ENCODE measurements at regions not wholly inside any gene's neighbourhood (a gene's known extent, or its start where the extent isn't known, plus 50 kb on each side); places are given as distances from the start of the nearest gene placed in this dataset.

- DNase-seq: no peak
Measured at GRCh38 chr5:38099205-38100168, 158.9 kb upstream of the EGFLAM start.

- DNase-seq: no peak
Measured at GRCh38 chr5:38094889-38095288, 163.5 kb upstream of the EGFLAM start.

DNA sequence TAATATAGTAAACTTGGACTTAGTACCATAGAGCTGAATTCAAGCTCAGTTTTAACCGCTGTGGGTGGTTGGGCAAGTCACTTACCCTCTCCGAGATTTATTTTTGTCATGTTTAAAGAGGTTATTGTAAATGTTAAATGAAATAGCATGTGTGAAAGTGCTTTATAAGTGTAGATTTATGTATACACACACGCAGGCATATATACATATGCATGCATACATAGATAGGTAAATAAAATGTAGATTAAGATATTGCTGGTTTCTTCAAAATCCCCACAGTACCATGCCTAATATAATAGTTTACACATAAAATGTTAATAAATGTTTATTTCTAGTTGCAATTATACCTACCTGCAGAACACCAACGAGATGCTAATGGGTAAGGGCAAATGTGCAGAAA is 164.5 kb upstream of the EGFLAM start:
- no peak for DNase-seq

- no peak for DNase-seq
Measured at GRCh38 chr5:38086777-38087176, 171.6 kb upstream of the EGFLAM start.

DNA sequence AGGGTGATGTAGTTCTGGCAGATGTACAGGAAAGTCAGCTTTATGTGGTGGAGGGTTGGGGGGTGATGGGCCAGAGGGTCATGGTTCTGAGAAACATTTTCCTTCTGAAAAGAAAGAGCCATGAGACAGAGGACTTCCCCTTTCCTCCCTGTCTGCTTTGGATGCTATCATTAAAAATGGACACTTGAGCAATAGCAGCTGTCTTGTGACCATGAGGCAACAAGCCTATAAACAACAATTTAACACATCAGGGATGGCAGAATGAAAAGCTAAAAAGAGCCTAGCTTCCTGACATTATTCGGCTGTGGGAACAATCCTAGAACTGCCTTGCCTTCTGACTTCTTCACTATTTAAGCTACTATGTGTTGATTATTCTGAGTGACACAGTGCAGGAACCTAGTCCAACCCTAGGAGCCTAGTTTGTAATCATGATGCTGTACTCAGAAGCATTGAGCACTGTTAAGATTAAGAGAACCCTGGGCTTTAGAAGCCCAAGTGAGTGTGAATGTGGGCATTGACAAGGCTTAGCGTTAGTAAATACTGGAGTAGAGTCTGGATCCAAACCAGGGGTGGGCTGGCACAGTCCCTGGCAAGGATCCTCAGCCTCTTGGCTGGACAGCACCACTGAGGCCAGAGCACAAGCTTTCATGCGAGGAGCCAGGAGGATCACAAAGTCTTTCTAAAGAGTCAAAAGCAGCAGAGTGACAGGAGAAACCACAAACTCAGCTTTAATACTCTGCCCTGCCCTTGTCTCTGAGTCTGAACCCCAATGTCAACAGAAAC is 178.5 kb upstream of the EGFLAM start:
- DNase-seq: no peak

GRCh38 chr5:38078161-38078560 is 180.2 kb upstream of the EGFLAM start:
- DNase-seq: no peak

DNA sequence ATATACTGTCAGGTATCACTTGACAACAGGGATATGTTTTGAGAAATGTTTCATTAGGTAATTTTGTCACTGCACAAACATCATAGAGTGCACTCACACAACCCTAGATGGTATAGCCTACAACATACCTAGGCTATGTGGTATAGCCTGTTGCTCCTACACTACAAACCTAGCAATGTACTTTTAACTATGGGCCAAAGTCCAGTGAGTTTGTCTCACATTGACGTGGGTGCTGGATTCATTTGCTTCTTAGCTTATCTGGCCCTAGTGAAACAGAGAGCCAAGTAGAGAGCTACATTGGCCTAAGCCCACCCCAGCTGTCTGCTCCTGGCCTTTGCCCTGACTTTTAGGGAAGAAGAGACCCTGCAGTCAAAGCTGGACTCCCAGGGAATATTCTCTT is 180.7 kb upstream of the EGFLAM start:
- DNase-seq: no peak

DNA sequence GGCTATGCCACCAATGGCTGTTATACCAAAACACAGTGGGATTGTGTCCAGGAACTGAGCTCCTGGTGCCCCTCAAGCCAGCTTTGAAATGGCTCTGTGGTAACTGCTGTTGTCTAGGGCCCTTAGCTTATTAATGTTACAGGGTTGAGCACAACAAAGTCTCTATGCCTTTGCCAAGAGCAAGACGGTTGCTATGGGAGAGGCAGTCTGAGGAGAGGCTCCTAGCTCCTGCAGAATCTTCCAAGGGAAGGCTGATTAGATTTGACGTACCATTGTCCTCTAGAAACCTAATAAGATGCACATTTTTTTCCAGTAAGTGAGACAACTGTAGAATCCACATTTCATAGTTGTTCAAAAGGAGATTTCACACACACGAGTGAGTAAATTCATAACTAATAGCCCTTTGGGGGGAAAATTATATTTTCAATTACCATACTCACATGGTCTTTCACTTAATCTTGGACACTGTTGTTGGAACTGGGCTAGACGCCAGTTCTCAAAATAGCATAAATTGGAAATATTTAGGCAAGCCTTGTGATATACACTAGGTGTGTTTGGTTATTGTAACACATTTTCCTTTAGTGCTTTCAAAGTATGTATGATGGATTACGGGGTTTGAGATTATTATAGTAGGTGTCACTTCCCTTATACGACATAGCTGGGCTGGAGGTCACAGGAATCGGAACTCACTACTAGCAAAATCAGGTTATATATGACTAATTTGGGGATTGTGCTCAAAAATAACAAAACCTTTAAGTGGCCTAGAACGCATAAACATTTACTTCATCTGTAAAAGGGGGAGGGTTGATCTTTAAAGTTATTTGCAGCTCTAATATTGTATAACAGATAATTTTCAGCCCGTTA is 186.3 kb upstream of the EGFLAM start:
- no peak for DNase-seq

DNA sequence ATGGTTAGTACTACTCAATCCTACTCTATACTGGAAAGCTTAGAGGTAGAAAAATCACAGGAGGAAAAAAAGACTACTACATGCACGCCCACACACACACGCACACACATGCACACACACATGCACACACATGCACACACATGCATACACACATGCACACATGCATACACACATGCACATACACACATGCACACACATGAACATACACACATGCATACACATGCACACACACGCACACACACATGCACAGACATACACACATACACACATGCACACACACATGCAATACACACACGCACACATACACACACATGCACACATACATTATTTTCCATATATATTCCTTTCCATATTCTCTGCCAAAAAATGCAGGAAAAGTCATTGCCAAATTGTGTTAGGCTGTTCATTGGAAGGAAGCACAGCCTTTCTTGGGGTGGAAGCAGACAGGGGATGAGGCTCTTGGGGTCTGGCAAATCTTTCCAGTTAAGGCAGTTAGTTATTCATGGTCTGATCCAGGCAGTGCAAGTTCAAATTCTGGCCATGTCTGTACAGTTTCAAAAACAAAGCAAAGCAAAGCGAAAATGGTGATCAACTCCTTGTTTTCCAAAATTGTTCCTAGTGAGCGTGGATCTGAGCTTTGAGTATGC is 187.9 kb upstream of the EGFLAM start:
- no peak for DNase-seq

GRCh38 chr5:38069360-38069759 is 189.0 kb upstream of the EGFLAM start:
- no peak for DNase-seq

DNA sequence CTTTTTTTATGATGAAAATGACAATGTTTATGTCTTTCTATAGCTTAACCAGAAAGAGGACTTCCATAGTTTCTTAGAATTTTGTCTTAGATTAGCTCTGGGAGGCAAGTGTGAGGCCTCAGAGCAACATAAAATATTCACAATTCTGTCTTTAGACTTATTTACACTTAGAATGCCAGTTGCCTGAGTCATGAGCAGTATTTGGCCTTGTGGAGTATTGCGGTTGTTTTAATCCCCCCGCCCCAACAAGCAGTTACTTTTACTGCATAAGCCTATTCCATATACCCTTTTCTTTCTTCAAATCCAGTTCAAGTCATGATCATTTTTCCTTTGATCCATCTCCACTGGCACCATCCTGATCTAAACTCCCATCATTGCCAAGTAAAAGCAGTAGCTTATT is 198.0 kb upstream of the EGFLAM start:
- no peak for DNase-seq

- no peak for DNase-seq
Measured at GRCh38 chr5:38059876-38060275, 198.5 kb upstream of the EGFLAM start.

- DNase-seq: no peak
Measured at GRCh38 chr5:38051711-38052511, 206.4 kb upstream of the EGFLAM start.

DNA sequence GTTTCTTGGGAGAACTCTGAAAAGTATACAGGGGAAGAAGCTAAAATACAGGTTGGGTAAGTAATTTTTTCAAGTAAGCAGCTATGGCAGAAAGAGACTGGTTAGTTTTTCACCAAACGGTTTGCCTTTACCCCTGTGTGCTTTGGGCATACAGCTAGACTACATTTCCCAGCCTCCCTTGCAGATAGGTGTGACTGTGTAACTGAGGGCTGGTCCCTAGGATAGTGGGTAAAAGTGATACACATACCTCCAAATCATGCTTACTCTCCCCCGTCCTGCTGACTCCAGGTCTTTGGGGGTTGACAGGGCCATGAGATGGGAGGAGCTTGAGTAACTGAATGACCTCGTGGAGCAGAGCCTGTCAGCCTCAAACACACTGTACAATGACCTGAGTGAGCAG is 208.6 kb upstream of the GDNF start:
- no peak for DNase-seq

GRCh38 chr5:38046103-38046502 is 206.3 kb upstream of the GDNF start:
- no peak for DNase-seq

DNA sequence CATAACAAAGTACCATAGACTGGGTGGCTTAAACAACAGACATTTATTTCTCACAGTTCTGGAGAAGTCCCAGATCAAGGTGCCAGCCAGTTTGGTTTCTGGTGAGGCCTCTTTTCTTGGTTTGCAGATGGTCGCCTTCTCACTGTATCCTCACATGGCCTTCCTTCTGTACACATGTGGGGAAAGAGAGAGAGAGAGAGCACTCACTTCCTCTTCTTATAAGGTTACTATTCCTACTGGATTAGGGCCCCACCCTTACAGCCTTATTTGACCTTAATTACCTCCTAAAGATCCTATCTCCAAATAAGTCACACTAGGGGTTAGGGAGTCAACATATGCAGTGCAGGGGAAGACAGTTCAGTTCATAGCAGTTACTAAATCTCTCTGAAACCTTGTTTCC is 205.6 kb upstream of the GDNF start:
- DNase-seq: no peak

GRCh38 chr5:38039826-38040225 is 200.0 kb upstream of the GDNF start:
- DNase-seq: no peak

DNA sequence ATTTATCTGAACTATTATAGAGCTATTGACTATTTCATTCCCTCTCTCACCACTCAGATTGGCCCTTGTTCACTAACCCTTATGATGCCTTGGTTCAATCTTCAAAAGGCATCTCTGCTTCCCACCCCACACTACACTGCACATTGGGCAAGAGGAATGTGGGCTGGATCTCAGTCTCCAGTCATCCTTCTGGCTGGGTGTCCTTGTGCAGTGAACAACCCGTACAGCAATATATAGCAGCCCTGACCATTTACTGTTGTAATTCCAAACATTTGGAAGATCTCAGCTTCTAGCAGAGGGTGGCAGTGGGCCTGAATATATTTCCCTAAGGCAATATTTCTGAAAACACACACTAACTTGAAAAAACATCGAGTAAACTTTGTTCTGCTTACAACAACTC is 199.2 kb upstream of the GDNF start:
- DNase-seq: no peak

DNA sequence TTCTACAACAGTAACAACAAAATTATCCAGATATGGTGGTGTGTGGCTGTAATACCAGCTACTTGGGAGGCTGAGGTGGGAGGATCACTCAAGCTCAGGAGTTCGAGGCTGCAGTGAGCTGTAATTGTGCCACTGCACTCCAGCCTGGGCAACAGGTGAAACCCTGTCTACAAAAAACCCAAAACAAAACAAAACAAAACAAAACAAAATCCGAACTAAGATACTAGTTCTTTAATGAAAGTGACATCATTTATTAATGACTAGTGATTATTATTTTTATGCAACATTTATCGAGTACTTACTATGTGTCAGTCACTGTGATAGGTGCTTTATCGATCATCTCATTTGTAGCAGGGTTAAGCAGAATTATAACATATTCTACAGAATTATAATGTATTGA is 196.9 kb upstream of the GDNF start:
- DNase-seq: no peak

- no peak for DNase-seq
Measured at GRCh38 chr5:38032149-38032548, 192.3 kb upstream of the GDNF start.

DNA sequence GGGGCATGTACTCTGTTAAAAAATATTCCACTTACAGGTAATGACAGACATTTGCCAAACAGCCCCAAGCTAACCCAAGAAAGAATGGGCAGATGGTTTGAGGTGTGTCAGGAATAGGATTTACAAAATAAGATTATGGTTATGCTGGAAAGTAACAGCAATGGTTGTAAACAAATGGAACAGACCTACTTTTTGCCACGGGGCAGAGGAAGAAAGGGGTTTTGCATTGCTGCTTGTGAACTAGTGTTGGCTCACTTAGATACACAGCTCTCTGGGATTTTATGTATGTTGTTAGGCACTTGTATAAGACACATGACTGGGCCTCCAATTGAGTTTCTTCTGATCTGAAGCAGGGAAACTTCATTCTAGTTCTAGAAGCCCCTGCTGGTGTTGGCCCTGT is 191.5 kb upstream of the GDNF start:
- DNase-seq: no peak

Data from stimulated activated CD4-positive, alpha-beta T cell treated with anti-CD3 and anti-CD28 coated beads, Interleukin-12 subunit alpha, Interleukin-12 subunit beta, amount 100 ng/mL, for 4 hours (primary cell).